ENCODE measurements at regions not wholly inside any gene's neighbourhood (a gene's known extent, or its start where the extent isn't known, plus 50 kb on each side); places are given as distances from the start of the nearest gene placed in this dataset.

GRCh38 chr18:45352874-45353273 lies 262.4 kb upstream of the SLC14A2 start:
- DNase-seq: no peak

- DNase-seq: no peak
These were observed 261.7 kb upstream of the SLC14A2 start for GRCh38 chr18:45353530-45353929.

- no peak for DNase-seq
These were observed 259.2 kb upstream of the SLC14A2 start for GRCh38 chr18:45355944-45356520.

GRCh38 chr18:45357686-45358470 lies 257.4 kb upstream of the SLC14A2 start:
- no peak for DNase-seq

GRCh38 chr18:45359275-45360009 lies 255.8 kb upstream of the SLC14A2 start:
- no peak for DNase-seq

- DNase-seq: no peak
These were observed 254.0 kb upstream of the SLC14A2 start for GRCh38 chr18:45361125-45361851.

- DNase-seq: no peak
These were observed 252.1 kb upstream of the SLC14A2 start for GRCh38 chr18:45363196-45363595.

GRCh38 chr18:45365835-45366234 lies 249.4 kb upstream of the SLC14A2 start:
- no peak for DNase-seq

GRCh38 chr18:45370255-45371010 lies 244.8 kb upstream of the SLC14A2 start:
- DNase-seq: no peak

GRCh38 chr18:45373286-45373880 lies 241.9 kb upstream of the SLC14A2 start:
- no peak for DNase-seq

- DNase-seq: no peak
These were observed 241.0 kb upstream of the SLC14A2 start for GRCh38 chr18:45374236-45374635.

- DNase-seq: no peak
These were observed 240.2 kb upstream of the SLC14A2 start for GRCh38 chr18:45374878-45375630.

GRCh38 chr18:45376193-45376592 lies 239.1 kb upstream of the SLC14A2 start:
- no peak for DNase-seq

GRCh38 chr18:45378308-45378707 lies 237.0 kb upstream of the SLC14A2 start:
- DNase-seq: no peak

- no peak for DNase-seq
These were observed 236.3 kb upstream of the SLC14A2 start for GRCh38 chr18:45378933-45379332.

GRCh38 chr18:45379903-45380302 lies 235.4 kb upstream of the SLC14A2 start:
- no peak for DNase-seq

GRCh38 chr18:45381282-45381681 lies 234.0 kb upstream of the SLC14A2 start:
- no peak for DNase-seq

- DNase-seq: no peak
These were observed 232.0 kb upstream of the SLC14A2 start for GRCh38 chr18:45383228-45383627.

GRCh38 chr18:45384137-45384961 lies 230.9 kb upstream of the SLC14A2 start:
- DNase-seq: peak; percentile 27 to 50

- no peak for DNase-seq
These were observed 230.3 kb upstream of the SLC14A2 start for GRCh38 chr18:45384962-45385315.

Measured in NCI-H1930 (cell line).